ENCODE measurements at regions not wholly inside any gene's neighbourhood (a gene's known extent, or its start where the extent isn't known, plus 50 kb on each side); places are given as distances from the start of the nearest gene placed in this dataset.

GRCh38 chr2:212725180-212725579 is 186.6 kb upstream of the ERBB4 start:
- no peak for TF ChIP-seq CTCF (IDR thresholded peaks at IDR 0.05)
- no peak for TF ChIP-seq POLR2A (IDR thresholded peaks at IDR 0.05)

All from esophagus squamous epithelium (tissue), 4 donors.